Neural cell (in vitro differentiated cells): ENCODE measurements at regions not wholly inside any gene's neighbourhood (a gene's known extent, or its start where the extent isn't known, plus 50 kb on each side); places are given as distances from the start of the nearest gene placed in this dataset.

Source experiments
- CTCF ChIP-seq: fragments of 450-650 bp; IDR thresholded peaks from 2 replicates; pipeline ENCODE4 v1.5.1; 2014; ENCODE audit warnings: antibody characterized with exemption, mild to moderate bottlenecking, moderate library complexity; ENCODE audit not compliant: poor library complexity, severe bottlenecking
- EP300 ChIP-seq: fragments of 450-650 bp; conservative IDR thresholded peaks from 2 replicates; pipeline ENCODE4 v1.6.1; 2014; ENCODE audit warnings: antibody characterized with exemption, mild to moderate bottlenecking, moderate library complexity; ENCODE audit not compliant: poor library complexity, severe bottlenecking
- EZH2 ChIP-seq: fragments of 200-600, 300-800 bp; shearing (Covaris generic), sonication (generic); IDR thresholded peaks from 2 replicates; pipeline ENCODE4 v1.6.1; 2014; ENCODE audit warnings: antibody characterized with exemption, low read length, borderline replicate concordance, mild to moderate bottlenecking; ENCODE audit not compliant: insufficient read depth, poor library complexity, severe bottlenecking
- MXI1 ChIP-seq: fragments of 450-650 bp; conservative IDR thresholded peaks from 2 replicates; pipeline ENCODE4 v1.6.1; 2014; ENCODE audit warnings: antibody characterized with exemption, mild to moderate bottlenecking; ENCODE audit not compliant: poor library complexity, severe bottlenecking
- POLR2AphosphoS5 ChIP-seq: IDR thresholded peaks from 2 replicates; pipeline ENCODE4 v1.6.1; 2012
- RAD21 ChIP-seq: fragments of 450-650 bp; conservative IDR thresholded peaks from 2 replicates; pipeline ENCODE4 v1.6.1; 2014; ENCODE audit warnings: antibody characterized with exemption, mild to moderate bottlenecking, moderate library complexity
- REST ChIP-seq: IDR thresholded peaks from 2 replicates; pipeline ENCODE4 v1.6.1; 2012; ENCODE audit warnings: borderline replicate concordance
- SMC3 ChIP-seq: fragments of 450-650 bp; conservative IDR thresholded peaks from 2 replicates; pipeline ENCODE4 v1.6.1; 2014; ENCODE audit warnings: antibody characterized with exemption, mild to moderate bottlenecking, moderate library complexity; ENCODE audit not compliant: poor library complexity
- TAF1 ChIP-seq: IDR thresholded peaks from 2 replicates; pipeline ENCODE4 v1.6.1; 2012; ENCODE audit warnings: low read depth

GRCh38 chr10:9209105-9209798 lies 1154.8 kb downstream of the GATA3 start:
- TF ChIP-seq CTCF = peak; percentile 88
- TF ChIP-seq MXI1 = no peak
- TF ChIP-seq POLR2AphosphoS5 = no peak
- TF ChIP-seq REST = no peak
- TF ChIP-seq RAD21 = peak; percentile 88
- TF ChIP-seq SMC3 = peak; percentile 92
- TF ChIP-seq EP300 = no peak
- TF ChIP-seq EZH2 = no peak
- TF ChIP-seq TAF1 = no peak
